Mesendoderm (in vitro differentiated cells): ENCODE measurements at regions not wholly inside any gene's neighbourhood (a gene's known extent, or its start where the extent isn't known, plus 50 kb on each side); places are given as distances from the start of the nearest gene placed in this dataset.
A peak's percentile ranks its signal among the peaks of the same experiment; 100 is the strongest.
"Not testable (repeated sequence)": the region's sequence is repeated elsewhere in the genome, so short reads cannot be mapped to it uniquely, and the experiment has no call there.

Experiments used
- DNase-seq: peaks from one replicate; pipeline ENCODE4 v3.0.0; 2013
- H2AK5ac ChIP-seq: 2 replicates; pipeline ENCODE4 v1.6.1; 2013; ENCODE audit warnings: low read length, inconsistent platforms
- H2BK120ac ChIP-seq: 2 replicates; pipeline ENCODE4 v1.6.1; 2013; ENCODE audit warnings: low read depth, mild to moderate bottlenecking, low read length, moderate library complexity, mixed read lengths
- H2BK15ac ChIP-seq: replicated peaks from 2 replicates; pipeline ENCODE4 v1.6.1; 2013; ENCODE audit warnings: low read depth, mild to moderate bottlenecking, moderate library complexity
- H2BK5ac ChIP-seq: 2 replicates; pipeline ENCODE4 v1.6.1; 2013; ENCODE audit warnings: low read length, inconsistent platforms
- H3K18ac ChIP-seq: 2 replicates; pipeline ENCODE4 v1.6.1; 2013; ENCODE audit warnings: mild to moderate bottlenecking, low read length, mixed read lengths
- H3K23ac ChIP-seq: one replicate; pipeline ENCODE4 v1.6.1; 2013; ENCODE audit warnings: low read length
- H3K27ac ChIP-seq: 2 replicates; pipeline ENCODE4 v1.5.1; 2013; ENCODE audit warnings: low read depth, mild to moderate bottlenecking, inconsistent platforms, low read length, moderate library complexity
- H3K27me3 ChIP-seq: 2 replicates; pipeline ENCODE4 v1.6.1; 2013; ENCODE audit warnings: low read length, control low read depth, mild to moderate bottlenecking, inconsistent platforms; ENCODE audit not compliant: insufficient read depth, poor library complexity
- H3K36me3 ChIP-seq: 2 replicates; pipeline ENCODE4 v1.6.1; 2013; ENCODE audit warnings: low read length, inconsistent platforms; ENCODE audit not compliant: control insufficient read depth, insufficient read depth
- H3K4ac ChIP-seq: one replicate; pipeline ENCODE4 v1.6.1; 2013; ENCODE audit warnings: low read depth, mild to moderate bottlenecking, low read length, moderate library complexity
- H3K4me1 ChIP-seq: 2 replicates; pipeline ENCODE4 v1.6.1; 2013; ENCODE audit warnings: low read depth, low read length, inconsistent platforms; ENCODE audit not compliant: control insufficient read depth
- H3K4me2 ChIP-seq: 2 replicates; pipeline ENCODE4 v1.6.1; 2013; ENCODE audit warnings: low read length
- H3K4me3 ChIP-seq: 2 replicates; pipeline ENCODE4 v1.5.1; 2013; ENCODE audit warnings: mild to moderate bottlenecking, low read length
- H3K56ac ChIP-seq: one replicate; pipeline ENCODE4 v1.6.1; 2013; ENCODE audit warnings: low read length
- H3K79me1 ChIP-seq: 2 replicates; pipeline ENCODE4 v1.6.1; 2013; ENCODE audit warnings: low read length, inconsistent platforms
- H3K79me2 ChIP-seq: 2 replicates; pipeline ENCODE4 v1.6.1; 2013; ENCODE audit warnings: mild to moderate bottlenecking, low read length; ENCODE audit not compliant: control insufficient read depth, insufficient read depth
- H3K9ac ChIP-seq: 2 replicates; pipeline ENCODE4 v1.6.1; 2013; ENCODE audit warnings: low read length, inconsistent platforms
- H4K5ac ChIP-seq: one replicate; pipeline ENCODE4 v1.6.1; 2013; ENCODE audit warnings: low read length
- H4K8ac ChIP-seq: one replicate; pipeline ENCODE4 v1.6.1; 2013; ENCODE audit warnings: low read depth, mild to moderate bottlenecking, control low read depth, low read length, moderate library complexity
- WGBS: extraction: QIAGEN DNeasy Blood & Tissue Kit; methylation state at CpG from one replicate; pipeline ENCODE4 v1.1.7; 2013; ENCODE audit warnings: low lambda C conversion rate, missing lambda C conversion rate; ENCODE audit not compliant: insufficient coverage; ENCODE audit errors: extremely low coverage; 5-methylcytosine and 5-hydroxymethylcytosine counted together

GRCh38 chr10:109237050-109237449 lies 686.3 kb downstream of the XPNPEP1 start:
- Histone ChIP-seq H3K56ac (no peak overlapping the region), H2BK5ac (no peak overlapping the region), H2BK15ac (no peak overlapping the region), H3K27me3 (no peaks in the 10 kb centered on the region), H3K36me3 (no peaks in the 10 kb centered on the region), H3K4me2 (no peak overlapping the region), H3K79me2 (no peaks in the 10 kb centered on the region), H3K18ac (no peak overlapping the region), H2BK120ac (no peak overlapping the region), H3K27ac (no peak overlapping the region), H3K4me1 (no peaks in the 10 kb centered on the region), H3K4me3 (no peak overlapping the region), H3K9ac (no peak overlapping the region), H4K8ac (no peak overlapping the region), H3K4ac (no peak overlapping the region), H3K23ac (no peak overlapping the region), H4K5ac (no peak overlapping the region), H2AK5ac (no peak overlapping the region), H3K79me1 (no peaks in the 10 kb centered on the region)
- no CpG with 5 or more reads among the region's 2 CpGs for WGBS
- DNase-seq: no peak

DNA sequence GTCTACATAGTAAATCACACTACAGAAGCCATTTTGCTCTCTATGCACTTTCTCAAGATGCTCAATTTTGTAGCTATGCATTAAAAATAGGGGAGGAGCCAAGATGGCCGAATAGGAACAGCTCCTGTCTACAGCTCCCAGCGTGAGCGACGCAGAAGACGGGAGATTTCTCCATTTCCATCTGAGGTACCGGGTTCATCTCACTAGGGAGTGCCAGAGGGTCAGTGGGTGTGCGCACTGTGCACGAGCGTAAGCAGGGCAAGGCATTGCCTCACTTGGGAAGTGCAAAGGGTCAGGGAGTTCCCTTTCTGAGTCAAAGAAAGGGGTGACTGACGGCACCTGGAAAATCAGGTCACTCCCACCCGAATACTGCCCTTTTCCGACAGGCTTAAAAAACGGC lies 699.8 kb downstream of the XPNPEP1 start:
- H3K23ac ChIP-seq, H2BK120ac ChIP-seq, H3K27me3 ChIP-seq, H3K36me3 ChIP-seq, H3K4ac ChIP-seq, H3K56ac ChIP-seq, H4K8ac ChIP-seq, H3K18ac ChIP-seq, H3K27ac ChIP-seq, DNase-seq, H4K5ac ChIP-seq, H3K79me2 ChIP-seq, H3K79me1 ChIP-seq, H2BK5ac ChIP-seq, H3K4me2 ChIP-seq, H2BK15ac ChIP-seq, H3K4me3 ChIP-seq, H3K9ac ChIP-seq, H3K4me1 ChIP-seq, H2AK5ac ChIP-seq: not testable (repeated sequence)
- no CpG with 5 or more reads among the region's 13 CpGs for WGBS

- no peak overlapping the region for H4K5ac ChIP-seq
- H3K4me3 ChIP-seq: no peak overlapping the region
- no peaks in the 10 kb centered on the region for H3K79me2 ChIP-seq
- peak; percentile 55 for DNase-seq
- H3K18ac ChIP-seq: no peak overlapping the region
- H2BK120ac ChIP-seq: no peak overlapping the region
- no peak overlapping the region for H2BK15ac ChIP-seq
- WGBS: no CpG with 5 or more reads among the region's 2 CpGs
- H2BK5ac ChIP-seq: no peak overlapping the region
- H3K23ac ChIP-seq: no peak overlapping the region
- no peaks in the 10 kb centered on the region for H3K79me1 ChIP-seq
- no peaks in the 10 kb centered on the region for H3K36me3 ChIP-seq
- H3K4ac ChIP-seq: no peak overlapping the region
- no peaks in the 10 kb centered on the region for H3K4me1 ChIP-seq
- H3K27me3 ChIP-seq: no peaks in the 10 kb centered on the region
- no peak overlapping the region for H2AK5ac ChIP-seq
- no peak overlapping the region for H3K27ac ChIP-seq
- H3K9ac ChIP-seq: no peak overlapping the region
- no peak overlapping the region for H4K8ac ChIP-seq
- no peak overlapping the region for H3K4me2 ChIP-seq
- H3K56ac ChIP-seq: no peak overlapping the region
These were observed 703.2 kb downstream of the XPNPEP1 start for GRCh38 chr10:109219935-109220605.

GRCh38 chr10:109218207-109218606 lies 705.1 kb downstream of the XPNPEP1 start:
- no CpG with 5 or more reads among the region's 2 CpGs for WGBS
- Histone ChIP-seq H3K4me2 (no peak overlapping the region), H4K8ac (no peak overlapping the region), H3K27ac (no peak overlapping the region), H2AK5ac (no peak overlapping the region), H4K5ac (no peak overlapping the region), H3K79me1 (no peaks in the 10 kb centered on the region), H3K23ac (no peak overlapping the region), H3K27me3 (no peaks in the 10 kb centered on the region), H3K36me3 (no peaks in the 10 kb centered on the region), H3K56ac (no peak overlapping the region), H2BK5ac (no peak overlapping the region), H3K4me1 (no peaks in the 10 kb centered on the region), H3K18ac (no peak overlapping the region), H3K79me2 (no peaks in the 10 kb centered on the region), H3K4ac (no peak overlapping the region), H2BK15ac (no peak overlapping the region), H2BK120ac (no peak overlapping the region), H3K4me3 (no peak overlapping the region), H3K9ac (no peak overlapping the region)
- DNase-seq: no peak

DNA sequence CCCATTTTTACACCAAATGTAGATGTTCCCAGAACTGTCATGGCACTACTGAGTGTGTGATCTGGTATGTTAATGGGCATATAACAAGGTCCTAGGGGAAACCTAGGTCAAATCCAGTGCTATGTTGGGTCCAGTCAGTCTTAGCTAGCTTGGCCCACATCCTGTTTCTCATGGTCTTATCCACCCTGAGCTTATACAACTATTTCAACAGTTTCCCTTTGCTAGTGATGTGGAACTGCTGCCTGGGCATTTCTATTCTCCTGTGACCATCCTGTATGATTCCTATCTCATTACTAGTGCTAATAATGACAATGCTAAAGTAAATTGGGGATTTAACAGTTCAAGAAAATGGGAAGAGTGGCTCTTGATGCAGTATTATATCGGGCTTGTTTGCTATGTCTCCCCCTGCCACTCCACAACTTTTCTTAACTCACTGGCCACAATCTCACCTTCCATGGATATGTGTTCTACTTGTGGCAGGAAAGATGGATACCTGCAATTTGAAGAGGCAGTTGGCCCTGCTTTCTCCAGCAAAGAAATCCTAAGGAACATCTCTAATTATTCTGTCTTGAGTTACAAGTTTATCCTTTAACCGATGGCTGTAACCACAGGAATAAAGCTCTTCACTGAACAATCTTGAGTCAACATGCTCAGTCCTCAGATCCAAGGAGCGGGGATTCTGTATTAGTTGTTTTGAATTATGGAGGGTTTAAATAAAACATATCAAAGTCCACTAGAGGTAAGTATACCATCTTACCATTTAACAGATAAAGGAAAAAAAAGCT lies 707.8 kb downstream of the XPNPEP1 start:
- Histone ChIP-seq H3K79me2 (no peaks in the 10 kb centered on the region), H3K9ac (no peak overlapping the region), H2BK15ac (no peak overlapping the region), H3K4me3 (no peak overlapping the region), H3K4me1 (no peaks in the 10 kb centered on the region), H3K4ac (no peak overlapping the region), H4K5ac (no peak overlapping the region), H3K36me3 (no peaks in the 10 kb centered on the region), H3K79me1 (no peaks in the 10 kb centered on the region), H2AK5ac (no peak overlapping the region), H4K8ac (no peak overlapping the region), H3K27me3 (no peaks in the 10 kb centered on the region), H3K4me2 (no peak overlapping the region), H2BK120ac (no peak overlapping the region), H2BK5ac (no peak overlapping the region), H3K27ac (no peak overlapping the region), H3K56ac (no peak overlapping the region), H3K18ac (no peak overlapping the region), H3K23ac (no peak overlapping the region)
- no CpG with 5 or more reads among the region's 3 CpGs for WGBS
- no peak for DNase-seq
